ENCODE measurements at regions not wholly inside any gene's neighbourhood (a gene's known extent, or its start where the extent isn't known, plus 50 kb on each side); places are given as distances from the start of the nearest gene placed in this dataset.

DNA sequence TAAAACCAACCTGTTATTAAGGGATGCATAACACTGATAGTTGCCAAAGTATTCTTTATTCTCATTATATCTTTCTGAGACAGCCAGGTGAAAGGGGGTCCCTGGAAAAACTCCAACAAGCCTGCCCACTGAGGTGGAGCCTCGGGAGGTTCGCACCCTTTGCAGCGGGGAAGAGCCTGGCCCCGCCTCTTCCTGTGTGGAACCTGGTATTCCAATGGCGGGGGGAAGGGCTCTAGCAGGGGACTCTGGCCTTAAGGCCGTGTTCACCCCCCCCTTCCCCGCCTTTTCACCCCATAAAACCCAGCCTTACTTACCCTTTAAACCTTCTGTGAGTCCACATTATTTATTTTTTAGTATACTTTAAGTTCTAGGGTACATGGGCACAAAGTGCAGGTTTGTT is 62.4 kb upstream of the PDK4 start:
- no peak for DNase-seq

GRCh38 chr7:95649546-95649945 is 53.2 kb upstream of the PDK4 start:
- peaks cover 9% of the 10 kb centered on the region for H3K4me1 Mint-ChIP-seq (ENCODE audit: low read depth, unreplicated experiment)
- intact Hi-C loops (cut with micrococcal nuclease; ENCODE audit: unreplicated experiment), result no loop called here
- H3K27me3 Mint-ChIP-seq (ENCODE audit: insufficient read depth, unreplicated experiment), result no peaks in the 10 kb centered on the region
- TF ChIP-seq, protein P1, sequence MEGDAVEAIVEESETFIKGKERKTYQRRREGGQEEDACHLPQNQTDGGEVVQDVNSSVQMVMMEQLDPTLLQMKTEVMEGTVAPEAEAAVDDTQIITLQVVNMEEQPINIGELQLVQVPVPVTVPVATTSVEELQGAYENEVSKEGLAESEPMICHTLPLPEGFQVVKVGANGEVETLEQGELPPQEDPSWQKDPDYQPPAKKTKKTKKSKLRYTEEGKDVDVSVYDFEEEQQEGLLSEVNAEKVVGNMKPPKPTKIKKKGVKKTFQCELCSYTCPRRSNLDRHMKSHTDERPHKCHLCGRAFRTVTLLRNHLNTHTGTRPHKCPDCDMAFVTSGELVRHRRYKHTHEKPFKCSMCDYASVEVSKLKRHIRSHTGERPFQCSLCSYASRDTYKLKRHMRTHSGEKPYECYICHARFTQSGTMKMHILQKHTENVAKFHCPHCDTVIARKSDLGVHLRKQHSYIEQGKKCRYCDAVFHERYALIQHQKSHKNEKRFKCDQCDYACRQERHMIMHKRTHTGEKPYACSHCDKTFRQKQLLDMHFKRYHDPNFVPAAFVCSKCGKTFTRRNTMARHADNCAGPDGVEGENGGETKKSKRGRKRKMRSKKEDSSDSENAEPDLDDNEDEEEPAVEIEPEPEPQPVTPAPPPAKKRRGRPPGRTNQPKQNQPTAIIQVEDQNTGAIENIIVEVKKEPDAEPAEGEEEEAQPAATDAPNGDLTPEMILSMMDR (IDR thresholded peaks at IDR 0.05; ENCODE audit: insufficient read depth in 1 of 2, low read depth in 1 of 2, low read length in 1 of 2, severe bottlenecking in 1 of 2, unreplicated experiment in 1 of 2), result no peak
- no peak overlapping the region for H3K4me3 Mint-ChIP-seq (ENCODE audit: unreplicated experiment)
- ChIA-PET POLR2A (no interaction called here), CTCF (no interaction called here)
- Histone ChIP-seq H3K9me3 (no peaks in the 10 kb centered on the region), H3K27me3 (replicated peaks; ENCODE audit: control insufficient read depth, insufficient read depth, low read length) (no peaks in the 10 kb centered on the region), H3K4me1 (peaks cover 5% of the 10 kb centered on the region; the same call in 1 of the 2 replicates), H3K36me3 (ENCODE audit: control insufficient read depth, insufficient read depth, low read length) (no peaks in the 10 kb centered on the region), H3K4me3 (ENCODE audit: low read depth, low read length) (no peak overlapping the region)
- no peak overlapping the region for H3K27ac Mint-ChIP-seq (ENCODE audit: unreplicated experiment)
- DNase-seq, result no peak
- H3K9me3 Mint-ChIP-seq (ENCODE audit: unreplicated experiment), result no peaks in the 10 kb centered on the region
- no peaks in the 10 kb centered on the region for H3K36me3 Mint-ChIP-seq (ENCODE audit: insufficient read depth, unreplicated experiment)
- no TSS peak for BruUV-seq (replicated peaks)

More for the DNA sequence above, 62.4 kb upstream of the PDK4 start:
- Mint-ChIP-seq H3K27ac (ENCODE audit: unreplicated experiment) (no peak overlapping the region), H3K36me3 (ENCODE audit: insufficient read depth, unreplicated experiment) (no peaks in the 10 kb centered on the region), H3K4me3 (ENCODE audit: unreplicated experiment) (no peak overlapping the region), H3K9me3 (ENCODE audit: unreplicated experiment) (peaks cover 8% of the 10 kb centered on the region), H3K27me3 (ENCODE audit: insufficient read depth, unreplicated experiment) (no peaks in the 10 kb centered on the region), H3K4me1 (ENCODE audit: low read depth, unreplicated experiment) (peaks cover 9% of the 10 kb centered on the region)
- Histone ChIP-seq H3K27me3 (replicated peaks; ENCODE audit: control insufficient read depth, insufficient read depth, low read length) (no peaks in the 10 kb centered on the region), H3K4me1 (peaks cover 10% of the 10 kb centered on the region), H3K4me3 (ENCODE audit: low read depth, low read length) (no peak overlapping the region), H3K36me3 (ENCODE audit: control insufficient read depth, insufficient read depth, low read length) (no peaks in the 10 kb centered on the region), H3K9me3 (no peaks in the 10 kb centered on the region; the same call in 1 of the 2 replicates)
- ChIA-PET POLR2A (no interaction called here), CTCF (no interaction called here)
- no TSS peak for BruUV-seq (replicated peaks)
- intact Hi-C loops (cut with micrococcal nuclease; ENCODE audit: unreplicated experiment), result no loop called here
- TF ChIP-seq, protein P1 (IDR thresholded peaks at IDR 0.05; ENCODE audit: insufficient read depth in 1 of 2, low read depth in 1 of 2, low read length in 1 of 2, severe bottlenecking in 1 of 2, unreplicated experiment in 1 of 2), result no peak

- no TSS peak for BruUV-seq (replicated peaks)
- peaks cover 9% of the 10 kb centered on the region for H3K4me1 Mint-ChIP-seq (ENCODE audit: low read depth, unreplicated experiment)
- Histone ChIP-seq H3K4me1 (peaks cover 5% of the 10 kb centered on the region; the same call in 1 of the 2 replicates), H3K9me3 (no peaks in the 10 kb centered on the region), H3K27me3 (replicated peaks; ENCODE audit: control insufficient read depth, insufficient read depth, low read length) (no peaks in the 10 kb centered on the region), H3K4me3 (ENCODE audit: low read depth, low read length) (no peak overlapping the region), H3K36me3 (ENCODE audit: control insufficient read depth, insufficient read depth, low read length) (no peaks in the 10 kb centered on the region)
- CTCF ChIA-PET, result no interaction called here
- no peaks in the 10 kb centered on the region for H3K36me3 Mint-ChIP-seq (ENCODE audit: insufficient read depth, unreplicated experiment)
- intact Hi-C loops (cut with micrococcal nuclease; ENCODE audit: unreplicated experiment), result no loop called here
- H3K4me3 Mint-ChIP-seq (ENCODE audit: unreplicated experiment), result no peak overlapping the region
- no peak overlapping the region for H3K27ac Mint-ChIP-seq (ENCODE audit: unreplicated experiment)
- H3K27me3 Mint-ChIP-seq (ENCODE audit: insufficient read depth, unreplicated experiment), result peaks cover 6% of the 10 kb centered on the region
- H3K9me3 Mint-ChIP-seq (ENCODE audit: unreplicated experiment), result no peaks in the 10 kb centered on the region
- POLR2A ChIA-PET, result no interaction called here
- TF ChIP-seq, protein P1 (IDR thresholded peaks at IDR 0.05; ENCODE audit: insufficient read depth in 1 of 2, low read depth in 1 of 2, low read length in 1 of 2, severe bottlenecking in 1 of 2, unreplicated experiment in 1 of 2), result no peak
- DNase-seq, result no peak
These were observed 50.0 kb upstream of the PDK4 start for GRCh38 chr7:95646350-95646749.
